CD4-positive, alpha-beta T cell treated with Interleukin-6 for 4 hours (primary cell): ENCODE measurements at regions not wholly inside any gene's neighbourhood (a gene's known extent, or its start where the extent isn't known, plus 50 kb on each side); places are given as distances from the start of the nearest gene placed in this dataset.

Source experiments
- DNase-seq: peaks from one replicate; pipeline ENCODE4 v3.0.0-alpha.2; 2020; ENCODE audit warnings: mixed read lengths

DNA sequence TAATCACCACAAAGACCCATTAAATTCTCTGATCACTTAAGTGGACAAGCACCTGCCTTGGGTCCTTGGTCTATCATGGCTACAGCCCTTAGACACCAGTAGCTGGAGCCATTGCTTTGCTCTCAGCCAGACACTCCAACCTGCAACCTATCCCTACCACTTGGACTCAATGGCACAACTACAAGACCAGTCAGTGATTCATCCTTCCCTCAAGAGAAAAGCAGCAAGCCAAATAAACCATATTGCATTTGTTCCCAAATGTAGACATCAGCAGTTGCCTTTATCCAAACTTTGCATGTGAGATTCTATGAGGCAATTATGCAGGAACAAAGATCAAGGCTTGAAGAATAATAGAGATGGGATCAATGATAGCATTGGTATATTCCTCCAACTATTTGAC is 263.4 kb downstream of the HHIPL2 start:
- DNase-seq, result no peak

DNA sequence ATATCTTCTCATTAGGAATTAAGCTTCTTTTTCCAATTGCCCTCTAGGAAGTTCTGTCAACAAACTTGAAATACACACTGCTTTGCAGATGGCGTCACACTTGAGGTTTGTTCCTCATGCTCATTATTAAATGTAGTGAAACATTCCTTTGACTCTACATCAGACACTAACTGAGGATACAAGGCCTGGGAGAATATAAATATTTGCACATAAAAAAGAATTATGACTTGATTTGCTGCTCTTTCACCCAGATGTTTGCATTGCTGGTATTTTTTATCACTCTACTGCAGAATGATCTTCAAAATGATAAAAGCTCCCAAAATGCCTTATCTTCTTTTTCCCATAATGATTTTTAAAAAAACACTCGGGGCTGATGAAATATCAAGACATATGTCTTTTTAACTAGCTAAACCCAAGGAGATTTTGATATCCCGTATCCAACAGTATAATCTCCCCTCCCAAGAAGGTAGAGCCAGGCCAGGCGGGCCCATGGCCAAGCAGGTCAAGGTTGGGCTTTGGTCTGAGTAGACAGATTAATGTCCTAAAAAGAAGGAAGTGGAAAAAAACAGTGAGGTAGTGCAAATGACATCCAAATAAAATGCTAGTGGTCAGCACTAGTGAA is 264.6 kb downstream of the HHIPL2 start:
- no peak for DNase-seq

DNA sequence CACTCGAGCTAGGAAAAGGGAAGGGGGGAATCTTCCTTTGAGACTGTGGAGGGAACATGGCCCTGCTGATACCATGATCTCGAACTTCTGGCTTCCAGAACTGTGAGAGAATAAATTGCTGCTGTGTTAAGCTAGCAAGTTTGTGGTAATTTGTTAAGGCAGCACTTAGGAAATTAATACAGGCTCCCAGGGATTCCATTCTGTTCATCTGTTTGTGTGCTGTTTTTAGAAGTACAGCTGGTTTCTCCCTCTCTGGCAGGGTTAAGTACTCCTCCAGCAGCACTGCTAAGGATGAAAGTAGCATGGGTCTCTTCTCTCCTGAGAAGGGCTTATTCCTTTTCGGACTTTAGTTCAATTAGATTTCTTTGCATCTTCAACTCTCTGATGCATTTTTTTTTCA is 268.3 kb downstream of the HHIPL2 start:
- DNase-seq, result no peak

DNA sequence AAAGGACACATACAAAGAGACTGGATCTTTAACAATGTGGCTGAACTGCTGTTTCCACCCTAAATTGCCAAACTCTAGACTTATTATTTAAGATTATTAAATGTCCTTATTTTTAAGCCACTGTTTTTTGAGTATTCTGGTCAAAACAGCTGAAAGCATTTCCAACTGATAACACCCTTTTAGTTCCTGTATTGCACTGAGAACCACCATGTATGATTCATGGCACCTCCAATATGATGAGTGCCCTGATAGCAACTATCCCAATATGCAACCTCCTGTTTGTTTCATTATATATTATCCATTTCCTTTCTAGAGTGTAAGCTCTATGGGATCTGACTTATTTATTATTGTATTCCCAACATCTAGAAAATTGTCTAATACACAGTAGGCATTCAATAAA is 269.4 kb downstream of the HHIPL2 start:
- no peak for DNase-seq

DNA sequence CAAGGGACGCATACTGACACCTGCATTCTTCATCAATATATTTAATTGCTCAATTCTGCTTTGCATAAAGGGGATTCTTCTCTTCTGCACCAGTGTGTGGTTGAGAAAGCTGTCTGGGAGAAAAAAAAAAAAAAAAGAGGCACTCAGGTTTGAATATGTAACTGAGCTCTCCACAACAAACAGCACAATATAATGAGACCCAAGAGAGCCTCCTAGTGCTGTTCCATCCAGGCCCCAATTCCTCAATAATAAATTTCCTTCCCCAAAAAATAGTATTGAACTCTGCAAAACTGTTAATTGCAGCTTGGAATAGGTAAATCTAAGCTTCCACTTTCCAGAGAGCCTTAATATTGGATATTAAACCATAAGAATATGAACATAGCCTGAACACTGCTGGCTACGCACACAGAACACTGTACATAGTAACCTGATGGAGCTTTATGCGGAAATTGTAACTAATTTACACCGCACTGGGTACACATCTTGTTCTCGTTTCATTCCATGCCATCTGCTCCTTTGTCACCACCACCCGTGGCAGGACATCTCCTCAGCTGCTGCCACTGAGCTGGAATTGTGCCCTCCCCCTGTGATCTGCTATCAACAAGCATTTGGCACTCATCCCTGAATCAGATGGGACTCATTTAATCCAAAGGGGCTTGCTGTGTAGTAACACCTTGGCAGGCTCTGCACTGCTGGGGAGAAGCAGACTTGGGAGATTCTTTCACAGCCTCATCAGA is 272.0 kb downstream of the HHIPL2 start:
- no peak for DNase-seq

GRCh38 chr1:222275001-222275728 is 272.7 kb downstream of the HHIPL2 start:
- no peak for DNase-seq

- no peak for DNase-seq
These were observed 281.4 kb downstream of the HHIPL2 start for GRCh38 chr1:222266223-222267196.

DNA sequence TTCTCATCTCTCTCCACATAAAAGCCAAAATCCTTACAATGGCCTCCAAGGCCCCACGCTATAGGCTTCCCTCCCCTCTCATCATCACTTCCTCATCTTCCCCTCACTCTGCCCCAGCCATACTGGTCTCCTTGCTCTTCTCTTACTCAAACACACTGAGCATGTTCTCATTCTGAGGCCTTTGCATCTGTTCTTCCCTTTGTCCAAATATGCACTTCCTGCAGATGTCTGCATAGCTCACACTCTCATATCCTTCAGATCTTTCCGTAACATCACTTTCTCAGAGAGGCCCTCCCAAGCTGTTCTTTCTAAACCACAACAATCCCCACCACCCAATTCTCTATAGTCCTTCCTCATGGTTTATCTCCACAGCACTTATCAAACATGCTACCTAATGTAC is 284.1 kb downstream of the HHIPL2 start:
- no peak for DNase-seq

DNA sequence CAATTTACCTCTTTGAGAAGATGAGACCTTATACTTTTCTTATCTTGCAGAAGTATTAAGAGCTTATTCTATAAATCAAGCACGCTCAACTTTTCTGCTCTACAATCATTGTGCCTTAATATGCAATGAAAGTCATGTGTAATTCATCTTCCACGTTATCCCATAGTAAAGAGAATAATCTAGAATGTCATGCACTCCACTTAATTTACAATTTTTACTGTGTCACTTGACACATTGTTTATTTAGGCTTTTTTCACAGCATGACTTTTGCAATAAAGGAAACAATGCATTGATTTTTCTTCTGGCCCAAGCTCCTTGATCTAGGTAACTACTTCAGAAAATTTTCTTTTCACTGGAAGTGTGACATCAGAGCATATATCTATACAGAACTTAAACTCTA is 290.9 kb downstream of the HHIPL2 start:
- no peak for DNase-seq

- DNase-seq, result no peak
These were observed 291.8 kb downstream of the HHIPL2 start for GRCh38 chr1:222256058-222256457.

- no peak for DNase-seq
These were observed 295.1 kb downstream of the HHIPL2 start for GRCh38 chr1:222252788-222253187.

DNA sequence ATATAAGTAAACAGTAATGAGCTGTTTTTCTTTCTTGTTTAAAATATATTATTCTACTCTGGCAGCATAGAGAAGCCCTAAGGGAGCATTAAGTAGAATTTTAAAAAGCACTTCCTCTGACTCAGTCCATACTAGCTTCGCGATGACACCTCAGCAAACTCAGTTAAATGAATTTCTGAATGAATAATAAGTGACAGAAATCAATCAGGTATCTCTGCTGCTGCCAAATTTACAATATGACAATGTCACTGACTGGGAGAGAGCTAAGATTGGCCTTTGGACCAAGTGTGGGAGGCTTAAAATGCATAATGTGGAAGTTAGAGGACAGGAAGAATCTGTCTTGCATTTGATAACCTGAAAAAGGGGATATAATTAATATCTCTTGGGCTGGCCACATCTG is 296.1 kb downstream of the HHIPL2 start:
- DNase-seq, result no peak

- no peak for DNase-seq
These were observed 297.5 kb downstream of the HHIPL2 start for GRCh38 chr1:222250376-222250775.

DNA sequence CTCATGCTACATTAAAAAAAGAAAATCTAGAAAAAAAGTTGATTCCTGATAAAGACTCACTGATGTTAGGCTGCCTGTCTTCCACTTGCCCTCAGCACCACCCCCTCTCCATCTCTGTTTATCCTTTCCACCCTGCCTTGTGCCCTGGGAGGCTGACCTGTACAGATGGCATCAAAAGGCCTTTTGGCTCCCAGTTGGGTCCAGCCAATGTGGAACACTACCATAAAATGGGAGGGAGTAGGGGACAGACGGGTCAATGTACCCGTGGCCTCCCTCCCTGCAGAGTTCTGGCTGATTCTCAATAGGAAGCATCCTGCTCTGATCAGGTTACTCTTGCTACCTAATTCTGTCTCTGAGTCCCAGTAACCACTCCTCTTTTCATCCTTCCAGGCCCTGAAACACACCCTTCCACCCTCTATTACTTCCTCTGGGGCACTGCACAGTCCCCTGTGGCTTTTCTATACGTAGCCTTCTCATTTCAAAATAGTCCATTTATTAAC is 300.0 kb downstream of the HHIPL2 start:
- no peak for DNase-seq

DNA sequence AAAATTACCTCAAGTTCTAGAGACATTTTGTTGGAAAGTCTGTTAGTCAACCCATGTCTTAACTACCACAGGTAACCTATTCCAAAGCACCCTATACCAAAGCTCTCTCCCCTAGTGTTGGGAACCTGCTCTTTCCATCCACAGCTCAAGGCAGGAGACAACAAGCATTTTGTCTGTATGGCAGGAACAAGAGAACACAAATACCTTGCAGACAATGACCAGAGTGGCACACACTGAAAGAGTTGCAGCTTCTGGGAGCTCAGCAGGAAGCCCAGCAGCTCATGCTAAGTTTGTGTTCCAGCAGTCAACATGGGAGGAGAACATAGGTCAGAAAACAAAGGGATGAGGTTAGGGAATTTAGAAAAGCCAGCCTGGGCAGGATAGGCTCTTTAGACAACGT is 300.8 kb downstream of the HHIPL2 start:
- DNase-seq, result no peak

DNA sequence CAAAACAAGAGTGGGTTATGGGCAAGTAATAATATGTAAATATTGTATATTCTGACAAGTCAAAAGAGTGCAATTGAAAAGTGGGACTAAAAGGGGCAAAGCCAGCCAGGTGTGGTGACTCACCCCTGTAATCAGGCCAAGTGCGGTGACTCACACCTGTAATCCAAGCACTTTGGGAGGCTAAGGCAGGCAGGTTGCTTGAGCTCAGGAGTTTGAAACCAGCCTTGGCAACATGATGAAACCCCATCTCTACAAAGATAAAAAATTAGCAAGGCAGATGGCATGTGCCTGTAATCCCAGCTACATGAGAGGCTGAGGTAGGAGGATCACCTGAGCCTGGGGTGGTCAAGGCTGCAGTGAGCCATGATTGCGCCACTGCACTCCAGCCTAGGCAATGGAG is 304.0 kb downstream of the HHIPL2 start:
- DNase-seq, result no peak

GRCh38 chr1:222242492-222242891 is 305.4 kb downstream of the HHIPL2 start:
- DNase-seq, result no peak

DNA sequence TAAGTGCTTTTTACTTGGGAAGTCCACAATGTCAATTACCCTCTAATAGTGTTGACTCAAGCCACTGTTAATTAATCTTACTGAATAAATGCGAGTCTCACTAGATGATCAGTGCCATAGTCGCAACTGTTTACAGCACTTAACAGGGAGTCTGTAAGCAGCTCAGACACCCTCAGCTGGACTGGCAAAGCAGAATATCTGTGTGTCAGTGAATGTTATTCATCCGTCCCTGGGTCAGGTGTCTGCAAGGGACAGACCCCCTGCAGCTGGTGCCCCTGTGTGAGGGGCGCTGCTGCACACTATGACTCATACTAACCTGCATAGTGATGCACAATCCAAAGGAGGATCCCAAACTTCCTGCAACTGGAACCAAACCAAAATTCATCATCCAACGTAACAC is 306.5 kb downstream of the HHIPL2 start:
- DNase-seq, result no peak

- no peak for DNase-seq
These were observed 307.2 kb downstream of the HHIPL2 start for GRCh38 chr1:222240536-222241181.

- DNase-seq, result no peak
These were observed 308.8 kb downstream of the HHIPL2 start for GRCh38 chr1:222239130-222239529.

DNA sequence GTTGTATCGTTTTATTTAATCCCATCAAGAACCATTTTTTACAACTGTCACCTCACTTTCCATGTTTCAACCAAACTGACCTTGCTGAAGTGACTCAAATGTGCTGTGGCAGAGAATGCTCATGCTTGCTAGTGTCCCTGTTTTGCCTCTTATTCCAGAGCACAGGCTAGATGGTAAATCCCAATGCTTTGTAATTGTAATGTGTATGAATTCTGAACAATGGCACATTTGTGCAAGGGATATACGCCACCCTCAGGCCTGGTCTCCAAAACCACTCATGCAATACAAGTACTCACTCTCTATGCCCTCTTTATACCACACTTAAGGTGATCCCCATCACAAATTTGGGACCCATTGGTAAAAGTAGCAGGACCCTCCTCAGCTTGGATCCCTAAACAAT is 313.6 kb downstream of the HHIPL2 start:
- no peak for DNase-seq
